Neuronal stem cell (in vitro differentiated cells): ENCODE measurements at regions not wholly inside any gene's neighbourhood (a gene's known extent, or its start where the extent isn't known, plus 50 kb on each side); places are given as distances from the start of the nearest gene placed in this dataset.

Experiments used
- DNase-seq: peaks from one replicate; pipeline ENCODE4 v3.0.0-alpha.2; 2013; ENCODE audit warnings: low spot score
- H2AFZ ChIP-seq: one replicate; pipeline ENCODE4 v1.6.1; 2013; ENCODE audit warnings: mild to moderate bottlenecking, low read length, inconsistent platforms
- H2AK5ac ChIP-seq: 2 replicates; pipeline ENCODE4 v1.6.1; 2013; ENCODE audit warnings: low read depth, mild to moderate bottlenecking, inconsistent platforms, low read length, moderate library complexity, mixed read lengths
- H2BK120ac ChIP-seq: 2 replicates; pipeline ENCODE4 v1.6.1; 2013; ENCODE audit warnings: low read depth, mild to moderate bottlenecking, inconsistent platforms, low read length, moderate library complexity, mixed read lengths
- H2BK12ac ChIP-seq: one replicate; pipeline ENCODE4 v1.6.1; 2013; ENCODE audit warnings: low read length, inconsistent platforms
- H2BK15ac ChIP-seq: 2 replicates; pipeline ENCODE4 v1.6.1; 2013; ENCODE audit warnings: mild to moderate bottlenecking, low read length, inconsistent platforms, mixed read lengths
- H2BK5ac ChIP-seq: one replicate; pipeline ENCODE4 v1.6.1; 2013; ENCODE audit warnings: inconsistent platforms, mild to moderate bottlenecking, low read length, moderate library complexity
- H3K14ac ChIP-seq: one replicate; pipeline ENCODE4 v1.6.1; 2013; ENCODE audit warnings: low read length, inconsistent platforms
- H3K18ac ChIP-seq: 2 replicates; pipeline ENCODE4 v1.6.1; 2013; ENCODE audit warnings: low read length, inconsistent platforms
- H3K23ac ChIP-seq: 2 replicates; pipeline ENCODE4 v1.6.1; 2013; ENCODE audit warnings: low read depth, mild to moderate bottlenecking, mixed read lengths, low read length, inconsistent platforms; ENCODE audit not compliant: poor library complexity
- H3K27ac ChIP-seq: replicated peaks from 3 replicates; pipeline ENCODE4 v1.5.1; 2013; ENCODE audit warnings: low read length, inconsistent platforms
- H3K27me3 ChIP-seq, 3 experiments: 2 replicates each; pipeline ENCODE4 v1.6.1; 2013; ENCODE audit warnings: low read length in 3 of 3, mild to moderate bottlenecking in 2 of 3, inconsistent platforms in 1 of 3, low read depth in 1 of 3, mixed read lengths in 1 of 3, moderate library complexity in 1 of 3; ENCODE audit not compliant: control insufficient read depth in 3 of 3, insufficient read depth in 3 of 3
- H3K36me3 ChIP-seq, 2 donors: replicated peaks in 1 of 2; 2 replicates each; pipeline ENCODE4 v1.6.1; 2013; ENCODE audit warnings: low read length in 2 of 2; ENCODE audit not compliant: control insufficient read depth in 2 of 2, insufficient read depth in 2 of 2
- H3K4ac ChIP-seq: 2 replicates; pipeline ENCODE4 v1.6.1; 2013; ENCODE audit warnings: inconsistent platforms, mild to moderate bottlenecking, low read length, moderate library complexity
- H3K4me1 ChIP-seq, 2 donors: 1 replicate in 1 of 2; 2 replicates in 1 of 2; pipeline ENCODE4 v1.6.1; 2013; ENCODE audit warnings: low read length in 2 of 2, low read depth in 1 of 2; ENCODE audit not compliant: control insufficient read depth in 2 of 2, insufficient read depth in 1 of 2
- H3K4me2 ChIP-seq: one replicate; pipeline ENCODE4 v1.6.1; 2013; ENCODE audit warnings: mild to moderate bottlenecking, low read length, inconsistent platforms; ENCODE audit not compliant: insufficient read depth, poor library complexity, severe bottlenecking
- H3K4me3 ChIP-seq, 2 donors: 2 replicates each; pipeline ENCODE4 v1.5.1; 2013; ENCODE audit warnings: low read length in 2 of 2, mild to moderate bottlenecking in 2 of 2, inconsistent platforms in 1 of 2, moderate library complexity in 1 of 2
- H3K79me1 ChIP-seq: one replicate; pipeline ENCODE4 v1.6.1; 2013; ENCODE audit warnings: low read depth, mild to moderate bottlenecking, inconsistent platforms, low read length, moderate library complexity
- H3K9ac ChIP-seq: one replicate; pipeline ENCODE4 v1.6.1; 2013; ENCODE audit warnings: mild to moderate bottlenecking, low read depth, low read length, inconsistent platforms; ENCODE audit not compliant: poor library complexity
- H3K9me3 ChIP-seq, 2 donors: replicated peaks in 1 of 2; 2 replicates each; pipeline versions ENCODE3 to v1.6.1; 2013; ENCODE audit warnings: low read length in 2 of 2, mild to moderate bottlenecking in 2 of 2, inconsistent platforms in 1 of 2, low read depth in 1 of 2, mixed read lengths in 1 of 2, moderate library complexity in 1 of 2; ENCODE audit not compliant: control insufficient read depth in 2 of 2, insufficient read depth in 1 of 2
- H4K8ac ChIP-seq: one replicate; pipeline ENCODE4 v1.6.1; 2013; ENCODE audit warnings: low read depth, mild to moderate bottlenecking, inconsistent platforms, low read length, moderate library complexity
- H4K91ac ChIP-seq: one replicate; pipeline ENCODE4 v1.6.1; 2013; ENCODE audit warnings: low read length, low read depth, mild to moderate bottlenecking, inconsistent platforms; ENCODE audit not compliant: poor library complexity
- WGBS, 2 donors: extraction: QIAGEN DNeasy Blood & Tissue Kit; methylation state at CpG; one replicate each; pipeline ENCODE4 v1.1.7; 2013; ENCODE audit warnings: missing lambda C conversion rate in 2 of 2, mixed read lengths in 1 of 2; ENCODE audit not compliant: insufficient read length in 2 of 2, insufficient replicate concordance in 1 of 2; ENCODE audit errors: extremely low coverage in 2 of 2; 5-methylcytosine and 5-hydroxymethylcytosine counted together

- H3K9me3 ChIP-seq = no peaks in the 10 kb centered on the region
- no peak overlapping the region for H3K4me3 ChIP-seq
- H2BK15ac ChIP-seq = no peak overlapping the region
- no peak overlapping the region for H4K8ac ChIP-seq
- H4K91ac ChIP-seq = no peak overlapping the region
- H2AFZ ChIP-seq = no peak overlapping the region
- no peaks in the 10 kb centered on the region for H3K36me3 ChIP-seq
- H3K27me3 ChIP-seq = no peaks in the 10 kb centered on the region
- H3K4me1 ChIP-seq = peaks cover 0 to 6% of the 10 kb centered on the region in 2 donors
- no peak overlapping the region for H3K4me2 ChIP-seq
- no peak overlapping the region for H2BK5ac ChIP-seq
- H3K23ac ChIP-seq = no peak overlapping the region
- no peak for DNase-seq
- no CpG with 5 or more reads among the region's 4 CpGs for WGBS, 2 donors
- no peak overlapping the region for H3K4ac ChIP-seq
- no peak overlapping the region for H2BK12ac ChIP-seq
- no peak overlapping the region for H2AK5ac ChIP-seq
- H3K14ac ChIP-seq = no peak overlapping the region
- no peak overlapping the region for H3K9ac ChIP-seq
- H3K18ac ChIP-seq = peak overlapping the region; percentile 34
- no peak overlapping the region for H2BK120ac ChIP-seq
- H3K27ac ChIP-seq = no peak overlapping the region
- H3K79me1 ChIP-seq = no peaks in the 10 kb centered on the region
These were observed 114.3 kb upstream of the SLC24A3 start for GRCh38 chr20:19098117-19098516.

- H3K27me3 ChIP-seq = no peaks in the 10 kb centered on the region
- no peaks in the 10 kb centered on the region for H3K36me3 ChIP-seq
- no peak overlapping the region for H3K18ac ChIP-seq
- no peak overlapping the region for H2BK15ac ChIP-seq
- H3K4ac ChIP-seq = no peak overlapping the region
- H2AK5ac ChIP-seq = no peak overlapping the region
- no peak overlapping the region for H3K4me2 ChIP-seq
- H3K4me3 ChIP-seq = no peak overlapping the region
- no peaks in the 10 kb centered on the region for H3K79me1 ChIP-seq
- no peak overlapping the region for H2BK12ac ChIP-seq
- no peak overlapping the region for H4K91ac ChIP-seq
- WGBS, 2 donors = no CpG with 5 or more reads among the region's 8 CpGs
- no peaks in the 10 kb centered on the region for H3K9me3 ChIP-seq
- peak overlapping the region; percentile 24 for H3K9ac ChIP-seq
- no peak overlapping the region for H2BK120ac ChIP-seq
- H2BK5ac ChIP-seq = no peak overlapping the region
- DNase-seq = no peak
- H2AFZ ChIP-seq = no peak overlapping the region
- peak overlapping the region; percentile 75 for H3K23ac ChIP-seq
- H4K8ac ChIP-seq = no peak overlapping the region
- no peak overlapping the region for H3K27ac ChIP-seq
- no peak overlapping the region for H3K14ac ChIP-seq
- peaks cover 0 to 6% of the 10 kb centered on the region in 2 donors for H3K4me1 ChIP-seq
These were observed 113.5 kb upstream of the SLC24A3 start for GRCh38 chr20:19098806-19099578.

GRCh38 chr20:19099596-19100545 lies 112.6 kb upstream of the SLC24A3 start:
- Histone ChIP-seq H2AK5ac (no peak overlapping the region), H4K8ac (no peak overlapping the region), H3K23ac (no peak overlapping the region), H2AFZ (no peak overlapping the region), H3K9ac (no peak overlapping the region), H2BK5ac (no peak overlapping the region), H3K4me3 (no peak overlapping the region), H3K79me1 (no peaks in the 10 kb centered on the region), H3K4me1 (peaks cover 0 to 6% of the 10 kb centered on the region in 2 donors), H3K4ac (no peak overlapping the region), H2BK15ac (no peak overlapping the region), H4K91ac (no peak overlapping the region), H3K9me3 (no peaks in the 10 kb centered on the region), H2BK12ac (no peak overlapping the region), H3K27ac (no peak overlapping the region), H3K14ac (no peak overlapping the region), H3K4me2 (no peak overlapping the region), H3K27me3 (no peaks in the 10 kb centered on the region), H3K36me3 (no peaks in the 10 kb centered on the region), H3K18ac (no peak overlapping the region), H2BK120ac (no peak overlapping the region)
- no CpG with 5 or more reads among the region's 18 CpGs for WGBS, 2 donors
- DNase-seq = no peak

- Histone ChIP-seq H4K91ac (no peak overlapping the region), H2BK5ac (no peak overlapping the region), H3K79me1 (no peaks in the 10 kb centered on the region), H2BK12ac (no peak overlapping the region), H3K36me3 (no peaks in the 10 kb centered on the region), H3K4ac (no peak overlapping the region), H3K14ac (no peak overlapping the region), H2BK15ac (no peak overlapping the region), H3K9ac (no peak overlapping the region), H3K9me3 (no peaks in the 10 kb centered on the region), H3K18ac (no peak overlapping the region), H2BK120ac (no peak overlapping the region), H3K4me2 (no peak overlapping the region), H3K27ac (no peak overlapping the region), H3K4me3 (no peak overlapping the region), H2AFZ (no peak overlapping the region), H3K4me1 (peaks cover 0 to 2% of the 10 kb centered on the region in 2 donors), H3K27me3 (no peaks in the 10 kb centered on the region), H3K23ac (no peak overlapping the region), H2AK5ac (no peak overlapping the region), H4K8ac (no peak overlapping the region)
- no peak for DNase-seq
- no CpG with 5 or more reads among the region's 4 CpGs for WGBS, 2 donors
These were observed 111.5 kb upstream of the SLC24A3 start for GRCh38 chr20:19100975-19101374.
